Naive thymus-derived CD4-positive, alpha-beta T cell (primary cell): ENCODE measurements at regions not wholly inside any gene's neighbourhood (a gene's known extent, or its start where the extent isn't known, plus 50 kb on each side); places are given as distances from the start of the nearest gene placed in this dataset.

ENCODE experiments used
- ATAC-seq: fragments of 150-1000 bp; cut with Tn5 transposase; 2 replicates; pipeline ENCODE4 v1.10.0; 2021; ENCODE audit warnings: mild to moderate bottlenecking, moderate library complexity
- CTCF ChIA-PET: fragments of 350-600 bp; sonication (Branson Sonifier 250); formaldehyde crosslinking; loops from one replicate; lab custom pipeline; 2021; ENCODE audit warnings: antibody characterized with exemption; lab: Charles Lee
- POLR2A ChIA-PET: fragments of 350-600 bp; sonication (Branson Sonifier 250); formaldehyde crosslinking; loops from one replicate; lab custom pipeline; 2021; ENCODE audit warnings: antibody characterized with exemption, inconsistent platforms; lab: Charles Lee
- DNase-seq, 9 donors: peaks; one replicate each; pipeline versions ENCODE4 v3.0.0 to v3.0.0-alpha.2; 2020 to 2022; ENCODE audit warnings: mixed read lengths in 1 of 9
- H3K27ac ChIP-seq: one replicate; pipeline ENCODE4 v1.7.0; 2013; ENCODE audit warnings: mild to moderate bottlenecking, low read depth, low read length, moderate library complexity
- H3K27me3 ChIP-seq, 2 donors: one replicate each; pipeline ENCODE4 v1.7.0; 2013; ENCODE audit warnings: low read length in 2 of 2, mild to moderate bottlenecking in 2 of 2, moderate library complexity in 2 of 2; ENCODE audit not compliant: control insufficient read depth in 2 of 2, insufficient read depth in 2 of 2
- H3K36me3 ChIP-seq, 3 experiments: 1 replicate in 2 of 3; 2 replicates in 1 of 3; pipeline ENCODE4 v1.7.0; 2013; ENCODE audit warnings: low read length in 3 of 3, mild to moderate bottlenecking in 3 of 3, moderate library complexity in 1 of 3; ENCODE audit not compliant: insufficient read depth in 3 of 3, control insufficient read depth in 2 of 3
- H3K4me1 ChIP-seq, 2 donors: one replicate each; pipeline ENCODE4 v1.7.0; 2013; ENCODE audit warnings: low read length in 2 of 2, mild to moderate bottlenecking in 2 of 2, moderate library complexity in 1 of 2; ENCODE audit not compliant: control insufficient read depth in 2 of 2, insufficient read depth in 2 of 2
- H3K4me3 ChIP-seq: 2 replicates; pipeline ENCODE4 v1.7.0; 2013; ENCODE audit warnings: mild to moderate bottlenecking, low read length
- H3K9me3 ChIP-seq, 3 experiments: 1 replicate in 2 of 3; 2 replicates in 1 of 3; pipeline ENCODE4 v1.7.0; 2013; ENCODE audit warnings: low read length in 3 of 3; ENCODE audit not compliant: control insufficient read depth in 2 of 3
- H3K27ac Mint-ChIP-seq, 9 donors: one replicate each; pipeline ENCODE4 v1.8.0; 2020 to 2022; ENCODE audit warnings: mixed read lengths in 9 of 9, mild to moderate bottlenecking in 8 of 9, moderate library complexity in 5 of 9, inconsistent platforms in 2 of 9
- H3K27me3 Mint-ChIP-seq, 5 donors: one replicate each; pipeline ENCODE4 v1.8.0; 2021 to 2022; ENCODE audit warnings: mixed read lengths in 5 of 5, mild to moderate bottlenecking in 1 of 5
- H3K36me3 Mint-ChIP-seq, 5 donors: one replicate each; pipeline ENCODE4 v1.8.0; 2020 to 2022; ENCODE audit warnings: mixed read lengths in 5 of 5, mild to moderate bottlenecking in 3 of 5, inconsistent platforms in 1 of 5
- H3K4me1 Mint-ChIP-seq, 7 donors: one replicate each; pipeline ENCODE4 v1.8.0; 2020 to 2022; ENCODE audit warnings: mixed read lengths in 7 of 7, mild to moderate bottlenecking in 3 of 7, inconsistent platforms in 1 of 7
- H3K4me3 Mint-ChIP-seq, 10 donors: one replicate each; pipeline ENCODE4 v1.8.0; 2020 to 2022; ENCODE audit warnings: mild to moderate bottlenecking in 10 of 10, mixed read lengths in 10 of 10, moderate library complexity in 6 of 10, inconsistent platforms in 2 of 10
- H3K9me3 Mint-ChIP-seq, 11 donors: one replicate each; pipeline ENCODE4 v1.8.0; 2020 to 2022; ENCODE audit warnings: mixed read lengths in 11 of 11, mild to moderate bottlenecking in 4 of 11, inconsistent platforms in 1 of 11, moderate library complexity in 1 of 11
- intact Hi-C, 2 donors: fragments of 100-400 bp; cut with micrococcal nuclease; formaldehyde crosslinking; loops; one replicate each; pipeline ENCODE4 v1.15.1; 2023

GRCh38 chr21:41108668-41109585, 59.0 kb upstream of the BACE2 start:
- peak overlapping the region in 1 of 9 donors; percentile 42 for H3K27ac Mint-ChIP-seq
- H3K36me3 Mint-ChIP-seq: peaks cover 0 to 9% (median 0%) of the 10 kb centered on the region in 5 donors
- Histone ChIP-seq H3K27me3 (peaks cover 0 to 4% of the 10 kb centered on the region in 2 donors), H3K4me3 (no peak overlapping the region), H3K27ac (no peak overlapping the region), H3K36me3 (no peaks in the 10 kb centered on the region), H3K9me3 (no peaks in the 10 kb centered on the region), H3K4me1 (peaks cover 5 to 13% of the 10 kb centered on the region in 2 donors)
- ChIA-PET POLR2A (no interaction called here), CTCF (no interaction called here)
- intact Hi-C loops: no loop called here
- H3K9me3 Mint-ChIP-seq: peaks cover 0 to 8% (median 0%) of the 10 kb centered on the region in 11 donors
- DNase-seq: no peak
- H3K27me3 Mint-ChIP-seq: peaks cover 10 to 32% (median 29%) of the 10 kb centered on the region in 5 donors
- ATAC-seq: no peak
- H3K4me1 Mint-ChIP-seq: peaks cover 17 to 34% (median 30%) of the 10 kb centered on the region in 7 donors
- no peak overlapping the region for H3K4me3 Mint-ChIP-seq

- H3K4me1 Mint-ChIP-seq: peaks cover 17 to 38% (median 30%) of the 10 kb centered on the region in 7 donors
Measured at GRCh38 chr21:41110161-41110560, 57.8 kb upstream of the BACE2 start.

GRCh38 chr21:41110664-41111063, 57.3 kb upstream of the BACE2 start:
- Histone ChIP-seq H3K27me3 (peaks cover 0 to 2% of the 10 kb centered on the region in 2 donors), H3K4me3 (no peak overlapping the region), H3K4me1 (peaks cover 5 to 13% of the 10 kb centered on the region in 2 donors), H3K27ac (no peak overlapping the region), H3K9me3 (no peaks in the 10 kb centered on the region), H3K36me3 (no peaks in the 10 kb centered on the region)
- ChIA-PET POLR2A (no interaction called here), CTCF (no interaction called here)
- ATAC-seq: no peak
- Mint-ChIP-seq H3K36me3 (peaks cover 0 to 4% (median 0%) of the 10 kb centered on the region in 5 donors), H3K9me3 (peaks cover 0 to 4% (median 0%) of the 10 kb centered on the region in 11 donors), H3K27ac (peak overlapping the region in 1 of 9 donors; percentile 34), H3K4me1 (peaks cover 17 to 38% (median 30%) of the 10 kb centered on the region in 7 donors), H3K4me3 (peak overlapping the region in 3 of 10 donors; percentile 11 to 93 (median 87)), H3K27me3 (peaks cover 9 to 15% (median 12%) of the 10 kb centered on the region in 5 donors)
- DNase-seq: no peak
- intact Hi-C loops: no loop called here

More at GRCh38 chr21:41110161-41110560, 57.8 kb upstream of the BACE2 start:
- no peak for DNase-seq
- H3K27ac Mint-ChIP-seq: no peak overlapping the region
- Histone ChIP-seq H3K27me3 (peaks cover 0 to 4% of the 10 kb centered on the region in 2 donors), H3K27ac (no peak overlapping the region), H3K36me3 (no peaks in the 10 kb centered on the region), H3K4me1 (peaks cover 5 to 13% of the 10 kb centered on the region in 2 donors), H3K9me3 (no peaks in the 10 kb centered on the region), H3K4me3 (no peak overlapping the region)
- POLR2A ChIA-PET: no interaction called here
- CTCF ChIA-PET: no interaction called here
- H3K27me3 Mint-ChIP-seq: peaks cover 9 to 20% (median 17%) of the 10 kb centered on the region in 5 donors
- no peak for ATAC-seq
- H3K4me3 Mint-ChIP-seq: no peak overlapping the region
- H3K36me3 Mint-ChIP-seq: peaks cover 0 to 4% (median 0%) of the 10 kb centered on the region in 5 donors
- peaks cover 0 to 4% (median 0%) of the 10 kb centered on the region in 11 donors for H3K9me3 Mint-ChIP-seq
- intact Hi-C loops: no loop called here

GRCh38 chr21:41111681-41112080, 56.3 kb upstream of the BACE2 start:
- Mint-ChIP-seq H3K27me3 (peaks cover 4 to 11% (median 9%) of the 10 kb centered on the region in 5 donors), H3K4me1 (peaks cover 17 to 38% (median 30%) of the 10 kb centered on the region in 7 donors), H3K36me3 (peaks cover 0 to 4% (median 0%) of the 10 kb centered on the region in 5 donors), H3K4me3 (peak overlapping the region; percentile 4 to 93 (median 86)), H3K27ac (peak overlapping the region in 8 of 9 donors; percentile 32 to 89 (median 76)), H3K9me3 (peaks cover 0 to 4% (median 0%) of the 10 kb centered on the region in 11 donors)
- H3K9me3 ChIP-seq: no peaks in the 10 kb centered on the region
- H3K27ac ChIP-seq: no peak overlapping the region
- intact Hi-C loops: loop anchor here in 1 of 2 donors (2.0 kb wide), 1 partner anchor 57 kb away; the partner anchor contains the start of gene BACE2
- H3K36me3 ChIP-seq: no peaks in the 10 kb centered on the region
- H3K27me3 ChIP-seq: no peaks in the 10 kb centered on the region
- ATAC-seq (no peak), DNase-seq (no peak)
- POLR2A ChIA-PET: no interaction called here
- H3K4me1 ChIP-seq: peaks cover 5 to 13% of the 10 kb centered on the region in 2 donors
- H3K4me3 ChIP-seq: no peak overlapping the region
- CTCF ChIA-PET: no interaction called here

- H3K27ac ChIP-seq: peak overlapping the region; percentile 60
- no peaks in the 10 kb centered on the region for H3K27me3 ChIP-seq
- H3K9me3 Mint-ChIP-seq: peaks cover 0 to 4% (median 0%) of the 10 kb centered on the region in 11 donors
- peak overlapping the region; percentile 44 for H3K4me3 ChIP-seq
- H3K27me3 Mint-ChIP-seq: peaks cover 0 to 10% (median 4%) of the 10 kb centered on the region in 5 donors
- ChIA-PET CTCF (no interaction called here), POLR2A (no interaction called here)
- H3K36me3 ChIP-seq: no peaks in the 10 kb centered on the region
- intact Hi-C loops: loop anchor here in 1 of 2 donors (2.0 kb wide), 1 partner anchor 56 kb away; the partner anchor contains the start of gene BACE2
- DNase-seq: peak in 6 of 9 donors; percentile 13 to 41 (median 28)
- peaks cover 5 to 13% of the 10 kb centered on the region in 2 donors for H3K4me1 ChIP-seq
- H3K27ac Mint-ChIP-seq: peak overlapping the region; percentile 31 to 96 (median 89)
- peaks cover 0 to 4% (median 0%) of the 10 kb centered on the region in 5 donors for H3K36me3 Mint-ChIP-seq
- no peaks in the 10 kb centered on the region for H3K9me3 ChIP-seq
- ATAC-seq: peak; percentile 45
- peak overlapping the region; percentile 77 to 93 (median 88) for H3K4me3 Mint-ChIP-seq
- peaks cover 17 to 38% (median 30%) of the 10 kb centered on the region in 7 donors for H3K4me1 Mint-ChIP-seq
Measured at GRCh38 chr21:41112740-41113692, 54.9 kb upstream of the BACE2 start.

GRCh38 chr21:41115851-41116250, 52.1 kb upstream of the BACE2 start:
- Histone ChIP-seq H3K9me3 (no peaks in the 10 kb centered on the region), H3K27ac (no peak overlapping the region), H3K4me3 (no peak overlapping the region), H3K36me3 (no peaks in the 10 kb centered on the region), H3K27me3 (no peaks in the 10 kb centered on the region), H3K4me1 (peaks cover 5 to 13% of the 10 kb centered on the region in 2 donors)
- no peak for ATAC-seq
- Mint-ChIP-seq H3K4me1 (peaks cover 17 to 34% (median 29%) of the 10 kb centered on the region in 7 donors), H3K4me3 (no peak overlapping the region), H3K27me3 (peaks cover 3 to 15% (median 9%) of the 10 kb centered on the region in 5 donors), H3K27ac (no peak overlapping the region), H3K9me3 (peaks cover 0 to 4% (median 0%) of the 10 kb centered on the region in 11 donors), H3K36me3 (peaks cover 0 to 4% (median 0%) of the 10 kb centered on the region in 5 donors)
- no peak for DNase-seq
- CTCF ChIA-PET: no interaction called here
- intact Hi-C loops: no loop called here
- POLR2A ChIA-PET: no interaction called here
